GM18867 (cell line): ENCODE measurements at regions not wholly inside any gene's neighbourhood (a gene's known extent, or its start where the extent isn't known, plus 50 kb on each side); places are given as distances from the start of the nearest gene placed in this dataset.
"Not testable (repeated sequence)": the region's sequence is repeated elsewhere in the genome, so short reads cannot be mapped to it uniquely, and the experiment has no call there.

Source experiments
- ATAC-seq: cut with Tn5 transposase; IDR thresholded peaks from one replicate; pipeline ENCODE4 v1.9.1; 2021; ENCODE audit warnings: mild to moderate bottlenecking, moderate library complexity; ENCODE audit not compliant: unreplicated experiment

GRCh38 chr2:133624551-133624950 is 56.3 kb upstream of the NCKAP5 start:
- ATAC-seq, result no peak

- no peak for ATAC-seq
Observed at GRCh38 chr2:133627741-133628140, 59.5 kb upstream of the NCKAP5 start.

GRCh38 chr2:133633309-133633708 is 65.0 kb upstream of the NCKAP5 start:
- no peak for ATAC-seq

GRCh38 chr2:133633881-133634409 is 65.7 kb upstream of the NCKAP5 start:
- no peak for ATAC-seq

GRCh38 chr2:133635131-133635530 is 66.9 kb upstream of the NCKAP5 start:
- ATAC-seq, result no peak

- ATAC-seq, result no peak
Observed at GRCh38 chr2:133636287-133636686, 68.0 kb upstream of the NCKAP5 start.

- ATAC-seq, result no peak
Observed at GRCh38 chr2:133640103-133640502, 71.8 kb upstream of the NCKAP5 start.

GRCh38 chr2:133641497-133641896 is 73.2 kb upstream of the NCKAP5 start:
- ATAC-seq, result no peak

GRCh38 chr2:133641942-133642725 is 73.9 kb upstream of the NCKAP5 start:
- no peak for ATAC-seq

GRCh38 chr2:133642791-133643191 is 74.5 kb upstream of the NCKAP5 start:
- no peak for ATAC-seq

- no peak for ATAC-seq
Observed at GRCh38 chr2:133643863-133644262, 75.6 kb upstream of the NCKAP5 start.

- ATAC-seq, result no peak
Observed at GRCh38 chr2:133644846-133645245, 76.6 kb upstream of the NCKAP5 start.

- not testable (repeated sequence) for ATAC-seq
Observed at GRCh38 chr2:133647386-133647785, 79.1 kb upstream of the NCKAP5 start.

GRCh38 chr2:133651861-133652260 is 83.6 kb upstream of the NCKAP5 start:
- ATAC-seq, result no peak

GRCh38 chr2:133652398-133652797 is 84.1 kb upstream of the NCKAP5 start:
- ATAC-seq, result no peak

GRCh38 chr2:133653056-133653455 is 84.8 kb upstream of the NCKAP5 start:
- no peak for ATAC-seq

- no peak for ATAC-seq
Observed at GRCh38 chr2:133654949-133655348, 86.7 kb upstream of the NCKAP5 start.

GRCh38 chr2:133655610-133656009 is 87.3 kb upstream of the NCKAP5 start:
- no peak for ATAC-seq

- no peak for ATAC-seq
Observed at GRCh38 chr2:133657591-133657990, 89.3 kb upstream of the NCKAP5 start.

GRCh38 chr2:133658020-133658903 is 90.0 kb upstream of the NCKAP5 start:
- no peak for ATAC-seq

GRCh38 chr2:133660510-133660909 is 92.2 kb upstream of the NCKAP5 start:
- no peak for ATAC-seq

- no peak for ATAC-seq
Observed at GRCh38 chr2:133661392-133661791, 93.1 kb upstream of the NCKAP5 start.
